ENCODE measurements at regions not wholly inside any gene's neighbourhood (a gene's known extent, or its start where the extent isn't known, plus 50 kb on each side); places are given as distances from the start of the nearest gene placed in this dataset.

- DNase-seq (no peak), ATAC-seq (no peak)
- H3K4me3 ChIP-seq, result no peak overlapping the region
- no peaks in the 10 kb centered on the region for H3K36me3 ChIP-seq
- H3K9me3 ChIP-seq, result no peaks in the 10 kb centered on the region
- H3K27me3 ChIP-seq (ENCODE audit: low read depth), result no peaks in the 10 kb centered on the region
- TF ChIP-seq CTCF (IDR thresholded peaks at IDR 0.05), result no peak
- intact Hi-C loops (cut with DNase I), result no loop called here
- H3K27ac ChIP-seq, result no peak overlapping the region
- no peaks in the 10 kb centered on the region for H3K4me1 ChIP-seq
These were observed 299.5 kb downstream of the DSC3 start for GRCh38 chr18:30743033-30743432.

GRCh38 chr18:30730915-30731314, 311.6 kb downstream of the DSC3 start:
- Histone ChIP-seq H3K9me3 (no peaks in the 10 kb centered on the region), H3K36me3 (no peaks in the 10 kb centered on the region), H3K27ac (no peak overlapping the region), H3K27me3 (ENCODE audit: low read depth) (no peaks in the 10 kb centered on the region), H3K4me3 (no peak overlapping the region), H3K4me1 (no peaks in the 10 kb centered on the region)
- intact Hi-C loops (cut with DNase I), result no loop called here
- no peak for TF ChIP-seq CTCF (IDR thresholded peaks at IDR 0.05)
- ATAC-seq (no peak), DNase-seq (no peak)

- H3K27ac ChIP-seq, result no peak overlapping the region
- H3K27me3 ChIP-seq (ENCODE audit: low read depth), result no peaks in the 10 kb centered on the region
- ATAC-seq (peak; percentile 62 to 76), DNase-seq (no peak)
- TF ChIP-seq CTCF (IDR thresholded peaks at IDR 0.05), result no peak
- H3K9me3 ChIP-seq, result no peaks in the 10 kb centered on the region
- intact Hi-C loops (cut with DNase I), result no loop called here
- H3K36me3 ChIP-seq, result no peaks in the 10 kb centered on the region
- H3K4me1 ChIP-seq, result no peaks in the 10 kb centered on the region
- no peak overlapping the region for H3K4me3 ChIP-seq
These were observed 314.7 kb downstream of the DSC3 start for GRCh38 chr18:30727849-30728248.

GRCh38 chr18:30713299-30713698, 329.2 kb downstream of the DSC3 start:
- no peak overlapping the region for H3K27ac ChIP-seq
- TF ChIP-seq CTCF (IDR thresholded peaks at IDR 0.05), result no peak
- H3K4me3 ChIP-seq, result no peak overlapping the region
- no peaks in the 10 kb centered on the region for H3K9me3 ChIP-seq
- intact Hi-C loops (cut with DNase I), result no loop called here
- no peaks in the 10 kb centered on the region for H3K4me1 ChIP-seq
- DNase-seq, result no peak
- ATAC-seq, result peak in 1 of 2 donors; percentile 26
- H3K27me3 ChIP-seq (ENCODE audit: low read depth), result no peaks in the 10 kb centered on the region
- no peaks in the 10 kb centered on the region for H3K36me3 ChIP-seq

- no peaks in the 10 kb centered on the region for H3K27me3 ChIP-seq (ENCODE audit: low read depth)
- H3K36me3 ChIP-seq, result no peaks in the 10 kb centered on the region
- ATAC-seq (no peak), DNase-seq (no peak)
- no peak overlapping the region for H3K4me3 ChIP-seq
- intact Hi-C loops (cut with DNase I), result no loop called here
- TF ChIP-seq CTCF (IDR thresholded peaks at IDR 0.05), result no peak
- no peaks in the 10 kb centered on the region for H3K4me1 ChIP-seq
- no peaks in the 10 kb centered on the region for H3K9me3 ChIP-seq
- H3K27ac ChIP-seq, result no peak overlapping the region
These were observed 330.2 kb downstream of the DSC3 start for GRCh38 chr18:30712383-30712782.

- Histone ChIP-seq H3K27ac (no peak overlapping the region), H3K9me3 (no peaks in the 10 kb centered on the region), H3K36me3 (no peaks in the 10 kb centered on the region), H3K4me1 (no peaks in the 10 kb centered on the region), H3K4me3 (no peak overlapping the region), H3K27me3 (ENCODE audit: low read depth) (no peaks in the 10 kb centered on the region)
- intact Hi-C loops (cut with DNase I), result no loop called here
- ATAC-seq (no peak), DNase-seq (no peak)
- TF ChIP-seq CTCF (IDR thresholded peaks at IDR 0.05), result no peak
These were observed 332.9 kb downstream of the DSC3 start for GRCh38 chr18:30709595-30709994.

Data from lower lobe of right lung (tissue), 2 donors.